Vagina (tissue), 2 donors: ENCODE measurements at regions not wholly inside any gene's neighbourhood (a gene's known extent, or its start where the extent isn't known, plus 50 kb on each side); places are given as distances from the start of the nearest gene placed in this dataset.

ENCODE experiments used
- CTCF ChIP-seq, 3 experiments: fragments of 450-650 bp in 2 of 3; fragments of 200-600 bp in 1 of 3; sonication (generic) in 1 of 3; IDR thresholded peaks; one replicate each; pipeline ENCODE4 v1.5.1; 2017 to 2019; ENCODE audit warnings: antibody characterized with exemption in 3 of 3, mild to moderate bottlenecking in 2 of 3, moderate library complexity in 2 of 3
- POLR2A ChIP-seq, 2 donors: fragments of 450-650 bp; IDR thresholded peaks; one replicate each; pipeline ENCODE4 v1.6.1; 2017; ENCODE audit warnings: antibody characterized with exemption in 2 of 2, mild to moderate bottlenecking in 2 of 2, moderate library complexity in 2 of 2

- no peak for TF ChIP-seq CTCF (IDR thresholded peaks at IDR 0.05)
- TF ChIP-seq POLR2A (IDR thresholded peaks at IDR 0.05): no peak
Observed at GRCh38 chr1:30048905-30049304, 674.5 kb downstream of the MATN1 start.
